H1 (cell line): ENCODE measurements at regions not wholly inside any gene's neighbourhood (a gene's known extent, or its start where the extent isn't known, plus 50 kb on each side); places are given as distances from the start of the nearest gene placed in this dataset.

ENCODE experiments used
- CTCF ChIA-PET: fragments of 300-600 bp; sonication (Branson Sonifier 250); formaldehyde crosslinking; loops from one replicate; lab custom pipeline; 2021; ENCODE audit not compliant: partially characterized antibody; lab: Charles Lee
- POLR2A ChIA-PET: fragments of 300-600 bp; sonication (Branson Sonifier 250); formaldehyde crosslinking; loops from one replicate; lab custom pipeline; 2021; ENCODE audit warnings: inconsistent platforms; ENCODE audit not compliant: partially characterized antibody; lab: Charles Lee
- DNase-seq, 2 experiments: peaks; one replicate each; pipeline versions ENCODE4 v3.0.0 to v3.0.0-alpha.2; 2010 to 2022; ENCODE audit warnings: low spot score in 2 of 2, low read depth in 1 of 2, mixed read lengths in 1 of 2
- FAIRE-seq: peaks from 2 replicates; lab custom pipeline; 2011; peaks lifted over from hg19 to GRCh38; lab: Jason Lieb, UNC
- H2AFZ ChIP-seq: 2 replicates; pipeline ENCODE4 v1.8.1; 2012; ENCODE audit warnings: low read length, inconsistent platforms
- H2AK5ac ChIP-seq: 2 replicates; pipeline ENCODE4 v1.6.1; 2013; ENCODE audit warnings: low read depth, low read length
- H2BK120ac ChIP-seq: replicated peaks from 2 replicates; pipeline ENCODE3; 2013; ENCODE audit warnings: low read depth, low read length, inconsistent platforms
- H2BK12ac ChIP-seq: 2 replicates; pipeline ENCODE4 v1.6.1; 2013; ENCODE audit warnings: low read depth, low read length
- H2BK15ac ChIP-seq: 2 replicates; pipeline ENCODE4 v1.6.1; 2013; ENCODE audit warnings: low read length
- H2BK20ac ChIP-seq: 2 replicates; pipeline ENCODE4 v1.6.1; 2013; ENCODE audit warnings: low read length
- H2BK5ac ChIP-seq: 2 replicates; pipeline ENCODE4 v1.6.1; 2013; ENCODE audit warnings: low read depth, low read length
- H3K14ac ChIP-seq: 2 replicates; pipeline ENCODE4 v1.6.1; 2013; ENCODE audit warnings: inconsistent platforms; ENCODE audit not compliant: insufficient read length
- H3K18ac ChIP-seq: 2 replicates; pipeline ENCODE4 v1.6.1; 2013; ENCODE audit warnings: low read length; ENCODE audit errors: extremely low read depth
- H3K23ac ChIP-seq: 2 replicates; pipeline ENCODE4 v1.6.1; 2013; ENCODE audit warnings: inconsistent platforms; ENCODE audit not compliant: insufficient read length
- H3K23me2 ChIP-seq: 2 replicates; pipeline ENCODE4 v1.6.1; 2013; ENCODE audit warnings: low read depth, low read length
- H3K27ac ChIP-seq: 2 replicates; pipeline ENCODE4 v1.6.1; 2011; ENCODE audit warnings: low read depth, low read length, inconsistent platforms
- H3K27me3 ChIP-seq, 4 experiments: replicated peaks in 1 of 4; 1 replicate in 1 of 4; 2 replicates in 3 of 4; pipeline versions ENCODE4 v1.6.1 to v1.8.1; 2011 to 2013; ENCODE audit warnings: low read length in 3 of 4, mild to moderate bottlenecking in 3 of 4, inconsistent platforms in 2 of 4, mixed read lengths in 2 of 4, moderate library complexity in 1 of 4; ENCODE audit not compliant: control insufficient read depth in 3 of 4, insufficient read depth in 3 of 4; ENCODE audit errors: extremely low read depth in 1 of 4
- H3K36me3 ChIP-seq, 4 experiments: 2 replicates each; pipeline versions ENCODE4 v1.6.1 to v1.8.1; 2011 to 2013; ENCODE audit warnings: mild to moderate bottlenecking in 4 of 4, low read length in 3 of 4, moderate library complexity in 2 of 4, control low read depth in 1 of 4, inconsistent platforms in 1 of 4; ENCODE audit not compliant: insufficient read depth in 4 of 4, control insufficient read depth in 2 of 4
- H3K4ac ChIP-seq: replicated peaks from 2 replicates; pipeline ENCODE3; 2013; ENCODE audit warnings: low read length, low read depth, mixed read lengths, inconsistent platforms; ENCODE audit not compliant: insufficient read length
- H3K4me1 ChIP-seq, 4 experiments: replicated peaks in 1 of 4; 1 replicate in 1 of 4; 2 replicates in 3 of 4; pipeline versions ENCODE4 v1.6.1 to v1.8.1; 2011 to 2013; ENCODE audit warnings: low read length in 3 of 4, inconsistent platforms in 2 of 4, mixed read lengths in 1 of 4; ENCODE audit not compliant: insufficient read depth in 4 of 4, control insufficient read depth in 3 of 4
- H3K4me2 ChIP-seq, 2 experiments: 2 replicates each; pipeline versions ENCODE4 v1.6.1 to v1.8.1; 2011 to 2013; ENCODE audit warnings: low read depth in 2 of 2, low read length in 2 of 2, control low read depth in 1 of 2, inconsistent platforms in 1 of 2, mild to moderate bottlenecking in 1 of 2; ENCODE audit not compliant: insufficient read depth in 1 of 2
- H3K4me3 ChIP-seq, 4 experiments: fragments of 200-600, 300-600 bp in 1 of 4; sonication (generic), shearing (Covaris generic), sonication (Bioruptor Twin) in 1 of 4; 2 replicates each; pipeline versions ENCODE4 v1.5.1 to v1.8.1; 2011 to 2016; ENCODE audit warnings: low read length in 4 of 4, low read depth in 3 of 4, control low read depth in 2 of 4, inconsistent platforms in 2 of 4, mild to moderate bottlenecking in 2 of 4, mixed read lengths in 1 of 4, moderate library complexity in 1 of 4; ENCODE audit not compliant: insufficient read depth in 2 of 4; ENCODE audit errors: extremely low read depth in 1 of 4
- H3K56ac ChIP-seq: replicated peaks from 2 replicates; pipeline ENCODE3; 2013; ENCODE audit warnings: low read depth, mild to moderate bottlenecking, mixed read lengths, low read length, inconsistent platforms; ENCODE audit not compliant: insufficient read length
- H3K79me1 ChIP-seq: 2 replicates; pipeline ENCODE4 v1.6.1; 2013; ENCODE audit warnings: low read depth, low read length, control low read depth
- H3K79me2 ChIP-seq, 2 experiments: 2 replicates each; pipeline versions ENCODE4 v1.6.1 to v1.8.1; 2012 to 2013; ENCODE audit warnings: low read length in 2 of 2, mild to moderate bottlenecking in 2 of 2, inconsistent platforms in 1 of 2; ENCODE audit not compliant: insufficient read depth in 2 of 2, control insufficient read depth in 1 of 2
- H3K9ac ChIP-seq, 4 experiments: replicated peaks in 1 of 4; 1 replicate in 1 of 4; 2 replicates in 3 of 4; pipeline versions ENCODE4 v1.6.1 to v1.8.1; 2011 to 2013; ENCODE audit warnings: low read depth in 3 of 4, low read length in 3 of 4, control low read depth in 2 of 4, mild to moderate bottlenecking in 2 of 4, moderate library complexity in 2 of 4, inconsistent platforms in 1 of 4; ENCODE audit errors: extremely low read depth in 1 of 4
- H3K9me3 ChIP-seq, 2 experiments: 2 replicates each; pipeline versions ENCODE4 v1.6.1 to v1.8.1; 2012 to 2013; ENCODE audit warnings: mild to moderate bottlenecking in 2 of 2, moderate library complexity in 2 of 2, control low read depth in 1 of 2, inconsistent platforms in 1 of 2, low read depth in 1 of 2, low read length in 1 of 2, mixed read lengths in 1 of 2; ENCODE audit not compliant: insufficient read depth in 2 of 2
- H4K20me1 ChIP-seq, 2 experiments: replicated peaks in 1 of 2; 2 replicates each; pipeline versions ENCODE3 to v1.8.1; 2011 to 2013; ENCODE audit warnings: inconsistent platforms in 2 of 2, low read length in 2 of 2, mild to moderate bottlenecking in 1 of 2; ENCODE audit not compliant: insufficient read depth in 2 of 2, control insufficient read depth in 1 of 2
- H4K5ac ChIP-seq: 2 replicates; pipeline ENCODE4 v1.6.1; 2013; ENCODE audit warnings: low read length, low read depth, mixed read lengths, inconsistent platforms; ENCODE audit not compliant: insufficient read length
- H4K8ac ChIP-seq: 2 replicates; pipeline ENCODE4 v1.8.0; 2013; ENCODE audit warnings: mild to moderate bottlenecking, moderate library complexity, low read length, inconsistent platforms; ENCODE audit not compliant: insufficient read depth; ENCODE audit errors: extremely low read depth
- H4K91ac ChIP-seq: replicated peaks from 2 replicates; pipeline ENCODE3; 2013; ENCODE audit warnings: low read length, mixed read lengths, inconsistent platforms; ENCODE audit not compliant: insufficient read length
- CBX8 ChIP-seq: fragments of 300-800, 300-1000 bp; sonication (generic); IDR thresholded peaks from 2 replicates; pipeline ENCODE4 v1.7.1; 2016; ENCODE audit warnings: low read depth, low read length, borderline replicate concordance
- FOSL1 ChIP-seq: IDR thresholded peaks from 2 replicates; pipeline ENCODE4 v1.6.1; 2011; ENCODE audit warnings: mild to moderate bottlenecking, low read depth, low read length, moderate library complexity; ENCODE audit not compliant: insufficient read depth
- JUND ChIP-seq: IDR thresholded peaks from 2 replicates; pipeline ENCODE4 v1.6.1; 2011; ENCODE audit warnings: mild to moderate bottlenecking, improper control_type of control experiment, low read length
- NRF1 ChIP-seq: IDR thresholded peaks from 2 replicates; pipeline ENCODE4 v1.6.1; 2011; ENCODE audit warnings: mild to moderate bottlenecking, low read depth, low read length, improper control_type of control experiment
- SP4 ChIP-seq: IDR thresholded peaks from 2 replicates; pipeline ENCODE4 v1.6.1; 2012; ENCODE audit warnings: low read length, inconsistent platforms
- WGBS, 2 experiments: shearing (Covaris generic) in 1 of 2; methylation state at CpG; one replicate each; pipeline versions ENCODE4 v1.1.6 to v1.1.7; 2013 to 2015; ENCODE audit warnings: low lambda C conversion rate in 2 of 2, mixed read lengths in 2 of 2, inconsistent platforms in 1 of 2, low coverage in 1 of 2, missing lambda C conversion rate in 1 of 2; ENCODE audit not compliant: insufficient replicate concordance in 2 of 2, insufficient coverage in 1 of 2, insufficient read length in 1 of 2; ENCODE audit errors: extremely low coverage in 1 of 2, missing lambda C conversion rate in 1 of 2; 5-methylcytosine and 5-hydroxymethylcytosine counted together

DNA sequence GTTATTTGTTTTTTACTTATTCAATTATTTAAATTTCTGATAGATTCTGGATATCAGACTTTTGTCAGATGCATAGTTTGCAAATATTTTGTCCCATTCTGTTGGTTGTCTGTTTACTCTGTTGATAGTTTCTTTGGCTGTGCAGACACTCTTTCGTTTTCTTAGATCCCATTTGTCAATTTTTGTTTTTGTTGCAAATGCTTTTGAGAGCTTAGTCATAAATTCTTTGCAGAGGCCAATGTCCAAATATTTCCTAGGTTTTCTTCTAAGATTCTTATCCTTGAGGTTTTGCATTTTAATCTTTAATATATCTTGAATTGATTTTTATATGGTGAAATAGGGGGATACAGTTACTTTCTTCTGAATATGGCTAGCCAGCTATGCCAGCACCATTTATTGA, 112.7 kb upstream of the SESTD1 start:
- Histone ChIP-seq H3K23me2 (no peaks in the 10 kb centered on the region), H3K18ac (no peak overlapping the region)
- CTCF ChIA-PET, result interaction anchor here (1.2 kb wide), 1 partner anchor 34 kb away, joined by 3 read pairs; no protein-coding TSS in a partner anchor

More for the DNA sequence above, 112.7 kb upstream of the SESTD1 start:
- H3K36me3 ChIP-seq, result no peaks in the 10 kb centered on the region
- no peak overlapping the region for H3K27ac ChIP-seq
- no peak overlapping the region for H2AFZ ChIP-seq
- H2BK15ac ChIP-seq, result no peak overlapping the region
- no peak overlapping the region for H2BK12ac ChIP-seq
- H2BK120ac ChIP-seq, result no peak overlapping the region
- TF ChIP-seq NRF1 (no peak), SP4 (no peak), FOSL1 (no peak), CBX8 (no peak), JUND (no peak)
- no peak overlapping the region for H4K91ac ChIP-seq
- DNase-seq, result no peak
- no peak overlapping the region for H2BK20ac ChIP-seq
- H3K23ac ChIP-seq, result no peak overlapping the region
- no peak overlapping the region for H4K5ac ChIP-seq
- FAIRE-seq, result no peak
- no peak overlapping the region for H3K9ac ChIP-seq
- no peak overlapping the region for H3K56ac ChIP-seq
- no peaks in the 10 kb centered on the region for H3K79me1 ChIP-seq
- no peaks in the 10 kb centered on the region for H3K4me1 ChIP-seq
- H3K4me2 ChIP-seq, result no peak overlapping the region
- no peak overlapping the region for H3K4me3 ChIP-seq
- no peaks in the 10 kb centered on the region for H3K27me3 ChIP-seq
- POLR2A ChIA-PET, result no interaction called here
- H2BK5ac ChIP-seq, result no peak overlapping the region
- no peak overlapping the region for H3K14ac ChIP-seq
- H4K8ac ChIP-seq, result no peak overlapping the region
- H4K20me1 ChIP-seq, result no peaks in the 10 kb centered on the region
- no peak overlapping the region for H2AK5ac ChIP-seq
- H3K79me2 ChIP-seq, result no peaks in the 10 kb centered on the region
- H3K4ac ChIP-seq, result no peak overlapping the region
- WGBS, 2 experiments, result 100% methylated on average over 1 of the region's 1 CpG; no CpG with 5 or more reads in 1 of the 2 experiments
- H3K9me3 ChIP-seq, result no peaks in the 10 kb centered on the region
